GM21390 (cell line): ENCODE measurements at regions not wholly inside any gene's neighbourhood (a gene's known extent, or its start where the extent isn't known, plus 50 kb on each side); places are given as distances from the start of the nearest gene placed in this dataset.

Experiments
- ATAC-seq: cut with Tn5 transposase; IDR thresholded peaks from one replicate; pipeline ENCODE4 v1.9.1; 2021; ENCODE audit not compliant: unreplicated experiment

- no peak for ATAC-seq
Observed at GRCh38 chr4:137641544-137641943, 109.2 kb upstream of the PCDH18 start.

DNA sequence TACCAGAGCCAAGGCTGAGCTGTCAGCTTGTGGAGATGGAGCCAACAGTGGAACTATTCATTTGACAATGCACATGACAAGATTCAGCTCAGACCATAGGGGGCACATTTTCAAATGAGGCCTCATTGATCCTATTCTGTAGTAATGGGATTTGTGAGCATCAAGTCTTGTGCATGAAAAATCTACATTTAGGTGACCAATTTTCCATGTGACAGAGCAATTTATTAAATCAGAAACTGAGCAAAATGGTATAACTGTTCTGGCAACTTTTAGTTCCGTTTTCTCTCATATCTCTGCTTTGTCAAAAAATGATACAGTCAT, 108.5 kb upstream of the PCDH18 start:
- ATAC-seq = no peak

DNA sequence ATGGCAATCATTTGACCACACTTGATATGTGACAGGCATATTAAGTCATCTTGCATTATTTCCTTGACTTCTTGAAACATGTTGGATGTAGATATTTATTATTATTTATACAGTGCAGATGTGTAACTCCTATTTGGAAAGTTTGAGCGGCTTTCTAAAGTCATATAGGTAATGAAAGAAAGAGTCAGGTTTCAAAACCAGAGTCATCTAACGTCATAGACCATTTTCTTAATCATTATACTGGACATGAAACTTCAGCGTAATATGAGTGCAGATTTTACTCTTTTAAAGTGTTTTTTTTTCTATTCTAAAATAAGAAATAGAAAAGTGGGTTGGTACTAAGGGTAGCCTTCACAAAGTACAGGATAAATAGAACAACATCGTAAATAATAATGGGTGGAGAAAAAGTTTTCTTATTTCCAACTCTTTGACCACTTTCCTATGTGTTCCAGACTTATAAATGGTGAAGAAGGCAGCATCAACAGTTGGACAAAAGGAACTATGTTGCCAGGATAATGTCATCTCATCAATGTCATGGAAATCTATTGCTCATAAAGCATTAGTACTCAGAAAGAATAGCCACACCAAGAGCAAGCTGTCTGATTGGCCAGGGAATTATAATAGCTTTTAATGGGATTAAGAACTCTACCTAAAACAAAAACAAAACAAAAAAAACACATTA, 108.0 kb upstream of the PCDH18 start:
- ATAC-seq = no peak

GRCh38 chr4:137638934-137639333, 106.6 kb upstream of the PCDH18 start:
- ATAC-seq = no peak

DNA sequence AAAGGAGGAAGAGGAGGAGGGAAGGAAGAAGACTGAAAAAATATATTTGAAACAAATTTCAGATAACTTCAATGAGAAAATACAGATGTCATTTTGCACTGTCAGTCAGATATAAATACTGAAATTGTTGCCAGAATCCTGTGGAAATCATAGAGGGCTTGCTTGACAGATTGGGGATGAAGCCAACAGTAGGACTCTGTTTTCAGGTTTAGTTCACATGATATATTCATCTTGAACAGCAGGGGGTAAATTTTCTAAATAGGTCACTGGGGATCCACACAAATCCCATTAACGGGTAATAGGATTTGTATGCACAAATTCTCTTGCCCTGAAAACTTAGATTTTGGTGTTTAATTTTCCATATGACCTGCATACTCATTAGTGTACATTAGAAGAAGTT, 103.3 kb upstream of the PCDH18 start:
- ATAC-seq = no peak

DNA sequence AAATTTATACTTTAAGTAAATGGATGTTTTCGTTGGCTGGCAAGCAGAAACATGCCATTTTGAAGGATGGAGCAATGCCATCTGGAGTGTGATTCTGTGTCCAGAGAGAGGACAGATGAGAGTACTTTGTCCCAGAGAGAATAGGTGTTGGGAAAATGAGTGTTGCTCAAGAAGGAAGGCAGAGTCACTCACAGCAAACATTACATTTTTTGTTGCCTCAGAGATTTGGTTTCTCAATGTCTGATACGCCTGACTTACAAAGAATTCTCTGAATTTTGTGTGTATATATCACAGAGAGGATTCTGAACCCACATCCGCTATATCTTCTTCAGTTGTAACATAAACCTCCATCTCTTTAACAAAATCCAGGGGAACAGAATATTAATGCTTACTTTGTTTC, 102.8 kb upstream of the PCDH18 start:
- ATAC-seq = no peak

DNA sequence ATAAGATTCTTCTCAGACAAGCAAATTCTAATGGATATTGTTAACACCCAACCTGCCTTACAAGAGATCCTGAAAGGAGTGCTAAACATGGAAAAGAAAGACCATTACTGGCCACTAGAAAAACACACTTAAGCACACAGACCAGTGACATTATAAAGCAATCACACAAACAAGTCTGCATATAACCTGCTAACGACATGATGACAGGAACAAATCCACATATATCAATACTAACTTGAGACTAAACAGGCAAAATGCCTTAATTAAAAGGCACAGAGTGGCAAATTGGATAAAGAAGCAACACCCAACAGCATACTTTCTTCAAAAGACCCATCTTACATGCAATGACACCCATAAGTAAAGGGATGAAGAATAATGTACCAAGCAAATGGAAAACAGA, 100.5 kb upstream of the PCDH18 start:
- ATAC-seq = no peak

GRCh38 chr4:137631605-137632004, 99.3 kb upstream of the PCDH18 start:
- no peak for ATAC-seq

- no peak for ATAC-seq
Observed at GRCh38 chr4:137630252-137630651, 98.0 kb upstream of the PCDH18 start.

GRCh38 chr4:137627739-137628460, 95.6 kb upstream of the PCDH18 start:
- no peak for ATAC-seq

GRCh38 chr4:137626942-137627738, 94.8 kb upstream of the PCDH18 start:
- ATAC-seq = no peak

DNA sequence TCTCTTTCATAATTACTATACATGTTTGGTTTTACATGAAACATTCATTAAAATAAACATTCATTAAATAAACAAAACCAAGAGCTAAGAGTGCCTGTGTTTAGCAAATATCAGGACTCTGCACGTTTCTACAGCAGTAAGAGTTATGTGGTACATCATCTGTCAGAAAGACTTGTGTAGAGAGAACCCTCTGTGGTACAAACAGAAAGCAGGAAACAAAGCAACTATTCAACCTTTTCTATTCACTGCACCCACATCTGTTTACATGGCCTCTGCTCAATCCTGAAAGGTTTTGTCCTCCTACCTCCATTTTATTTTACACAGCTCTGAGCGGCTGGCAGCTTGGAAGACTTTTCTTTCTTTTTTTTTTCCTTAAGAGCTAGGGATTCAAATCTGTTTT, 90.7 kb upstream of the PCDH18 start:
- no peak for ATAC-seq

GRCh38 chr4:137621056-137621455, 88.8 kb upstream of the PCDH18 start:
- no peak for ATAC-seq

DNA sequence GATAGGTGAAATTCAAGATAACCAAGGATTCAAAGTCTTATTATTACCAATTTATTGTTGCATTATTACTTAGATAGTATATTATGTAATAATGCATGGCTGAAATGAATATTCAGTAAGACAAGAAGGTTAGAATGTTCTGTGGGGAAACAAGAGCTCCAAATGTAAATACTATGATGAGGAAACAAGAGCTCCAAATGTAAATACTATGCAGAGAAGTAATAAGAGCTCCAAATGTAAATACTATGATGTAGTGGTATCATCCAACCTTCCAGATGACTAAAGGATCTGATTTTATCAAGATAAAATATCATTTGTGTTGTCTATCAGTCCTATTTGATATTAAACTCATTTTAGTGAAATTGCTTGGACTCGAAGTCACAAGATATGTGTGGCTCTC, 82.2 kb upstream of the PCDH18 start:
- no peak for ATAC-seq

DNA sequence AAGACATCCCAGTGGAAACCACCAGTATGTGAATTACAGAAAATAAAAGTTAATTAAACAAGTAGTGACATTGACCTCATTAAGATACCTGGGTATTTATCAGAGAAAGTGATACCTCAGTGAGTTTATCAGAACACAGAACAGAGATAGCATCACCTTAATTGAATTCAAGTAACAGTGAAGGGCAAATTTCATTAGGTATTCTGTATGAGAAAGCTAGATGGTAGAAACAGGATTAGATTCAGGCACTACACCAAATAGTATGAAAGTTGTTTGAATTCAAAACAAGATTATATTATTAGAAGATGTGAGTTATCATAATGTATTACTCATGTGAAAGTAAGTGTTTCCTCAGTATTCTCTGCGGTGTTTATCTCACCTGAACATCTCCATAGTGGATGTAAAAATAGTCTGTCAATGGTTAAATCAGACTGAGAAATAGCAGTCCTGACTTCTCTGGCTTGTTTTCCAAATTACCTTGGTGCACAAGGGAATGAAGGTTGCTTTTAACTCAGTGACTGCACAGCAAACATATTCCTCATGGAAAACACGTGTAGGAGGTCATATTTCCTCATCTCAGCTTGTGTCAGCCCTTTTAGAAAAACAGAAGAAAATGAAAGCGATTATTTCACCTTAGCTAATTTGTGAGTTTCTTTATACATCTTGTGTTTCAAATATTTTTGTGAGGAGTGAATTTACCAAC, 79.9 kb upstream of the PCDH18 start:
- no peak for ATAC-seq

DNA sequence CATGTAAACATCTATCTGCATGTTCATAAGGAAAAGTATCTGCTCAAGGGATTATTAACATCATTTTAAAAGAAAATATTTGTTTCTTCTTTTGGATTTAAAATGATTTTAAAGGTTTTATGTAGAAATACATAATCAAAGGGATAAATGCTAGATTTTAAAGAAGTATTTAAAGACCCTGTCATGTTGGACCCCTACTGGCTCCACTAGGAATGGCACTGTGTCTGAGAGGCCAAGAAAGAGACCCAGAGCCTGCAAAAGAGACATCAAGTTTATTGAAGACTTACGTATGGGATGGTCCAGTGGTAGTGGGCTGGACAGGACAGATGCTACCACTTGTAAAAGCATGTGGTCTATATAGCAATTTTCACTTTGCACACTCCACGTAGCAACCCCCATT, 78.7 kb upstream of the PCDH18 start:
- no peak for ATAC-seq

- ATAC-seq = no peak
Observed at GRCh38 chr4:137609718-137610430, 77.6 kb upstream of the PCDH18 start.

DNA sequence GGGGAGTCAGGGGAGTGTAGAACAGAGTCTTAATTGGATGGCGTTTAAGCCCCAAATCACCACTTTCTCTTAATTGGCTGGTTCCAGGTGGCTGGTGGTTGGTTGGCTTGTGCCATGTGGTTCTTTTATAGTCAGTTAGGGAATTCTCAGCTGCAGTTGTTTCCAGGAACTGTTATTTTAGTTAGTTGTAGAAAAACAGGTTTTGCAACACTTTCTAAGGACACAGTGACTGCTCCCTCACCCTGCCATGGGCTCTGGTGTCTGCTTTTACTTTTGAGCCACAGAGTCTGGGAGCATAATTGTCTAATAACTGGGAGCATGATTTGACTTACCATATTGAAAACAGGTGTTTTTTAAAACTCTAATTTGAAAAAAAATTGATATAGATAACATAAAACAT, 75.8 kb upstream of the PCDH18 start:
- ATAC-seq = no peak

DNA sequence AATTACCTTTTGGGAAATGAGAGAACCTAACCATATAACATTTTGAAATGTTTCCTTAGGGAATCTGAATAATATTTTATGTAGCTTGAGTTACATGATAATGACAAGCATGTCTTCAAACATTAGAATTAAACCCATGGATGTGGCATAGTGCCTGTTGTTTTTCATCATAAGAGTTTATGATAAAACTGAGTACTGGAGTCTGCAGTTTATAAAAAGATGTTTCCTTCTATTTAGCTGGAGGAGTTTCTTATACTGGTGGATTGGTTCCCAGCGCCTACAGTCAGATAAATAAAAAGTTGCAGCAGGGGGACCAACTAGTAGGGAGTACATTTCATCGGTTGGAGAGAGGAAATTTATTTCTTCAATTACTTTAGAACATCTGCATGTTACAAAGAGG, 70.1 kb upstream of the PCDH18 start:
- ATAC-seq = no peak

DNA sequence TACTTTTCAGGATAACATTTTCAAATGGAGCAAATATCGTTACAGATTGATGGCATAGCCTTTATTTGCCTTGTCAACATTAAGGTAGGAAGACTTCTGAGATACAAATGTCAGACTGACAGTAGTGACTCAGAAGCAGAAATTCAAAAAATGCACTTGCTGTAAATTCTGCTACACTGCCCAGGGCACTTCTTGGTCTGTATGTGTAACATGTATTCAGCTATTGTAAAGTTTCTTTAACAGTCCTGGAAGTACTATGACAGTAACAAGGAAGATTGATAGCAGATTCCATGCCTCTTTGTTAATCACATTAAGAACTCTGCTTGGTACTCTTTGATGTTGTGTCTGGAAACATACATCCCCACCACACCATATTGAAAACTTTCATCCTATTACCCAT, 69.6 kb upstream of the PCDH18 start:
- ATAC-seq = no peak

- no peak for ATAC-seq
Observed at GRCh38 chr4:137599734-137600133, 67.4 kb upstream of the PCDH18 start.
